AG09309 (cell line): ENCODE measurements at regions not wholly inside any gene's neighbourhood (a gene's known extent, or its start where the extent isn't known, plus 50 kb on each side); places are given as distances from the start of the nearest gene placed in this dataset.

Source experiments
- DNase-seq: peaks from one replicate; pipeline ENCODE4 v3.0.0-alpha.2; 2010; ENCODE audit warnings: low read depth
- H3K4me3 ChIP-seq: 2 replicates; pipeline ENCODE4 v1.5.1; 2011; ENCODE audit warnings: mild to moderate bottlenecking, low read depth, low read length, moderate library complexity; ENCODE audit not compliant: control insufficient read depth
- CTCF ChIP-seq: IDR thresholded peaks from 2 replicates; pipeline ENCODE4 v1.5.1; 2011; ENCODE audit warnings: mild to moderate bottlenecking, low read depth, low read length, inconsistent platforms; ENCODE audit not compliant: insufficient read depth, control insufficient read depth; ENCODE audit errors: missing control alignments

- no peak overlapping the region for H3K4me3 ChIP-seq
- no peak for TF ChIP-seq CTCF
- no peak for DNase-seq
Measured at GRCh38 chr4:134309715-134310114, 108.1 kb upstream of the PABPC4L start.

GRCh38 chr4:134308910-134309309 is 107.3 kb upstream of the PABPC4L start:
- no peak for DNase-seq
- no peak for TF ChIP-seq CTCF
- H3K4me3 ChIP-seq, result no peak overlapping the region

- TF ChIP-seq CTCF, result no peak
- H3K4me3 ChIP-seq, result no peak overlapping the region
- DNase-seq, result no peak
Measured at GRCh38 chr4:134298313-134298712, 96.7 kb upstream of the PABPC4L start.

GRCh38 chr4:134297765-134298164 is 96.2 kb upstream of the PABPC4L start:
- no peak for TF ChIP-seq CTCF
- H3K4me3 ChIP-seq, result no peak overlapping the region
- DNase-seq, result no peak

- no peak for TF ChIP-seq CTCF
- no peak for DNase-seq
- H3K4me3 ChIP-seq, result no peak overlapping the region
Measured at GRCh38 chr4:134282680-134283079, 81.1 kb upstream of the PABPC4L start.

GRCh38 chr4:134278675-134279074 is 77.1 kb upstream of the PABPC4L start:
- H3K4me3 ChIP-seq, result no peak overlapping the region
- no peak for TF ChIP-seq CTCF
- DNase-seq, result no peak

- no peak for TF ChIP-seq CTCF
- no peak for DNase-seq
- H3K4me3 ChIP-seq, result no peak overlapping the region
Measured at GRCh38 chr4:134276476-134276875, 74.9 kb upstream of the PABPC4L start.
